WTC11 (cell line): ENCODE measurements at regions not wholly inside any gene's neighbourhood (a gene's known extent, or its start where the extent isn't known, plus 50 kb on each side); places are given as distances from the start of the nearest gene placed in this dataset.

Experiments
- ATAC-seq: fragments of 200-7000 bp; cut with Tn5 transposase; 2 replicates; pipeline ENCODE4 v1.10.0; 2021; ENCODE audit warnings: mild to moderate bottlenecking, moderate library complexity
- CTCF ChIA-PET: fragments of 300-600 bp; sonication (Branson Sonifier 250); formaldehyde crosslinking; loops from one replicate; lab custom pipeline; 2021; ENCODE audit warnings: antibody characterized with exemption; lab: Charles Lee
- POLR2A ChIA-PET: fragments of 350-600 bp; sonication (Branson Sonifier 250); formaldehyde crosslinking; loops from one replicate; lab custom pipeline; 2021; ENCODE audit warnings: antibody characterized with exemption; lab: Charles Lee
- DNase-seq: peaks from one replicate; pipeline ENCODE4 v3.0.0; 2021; ENCODE audit warnings: low spot score
- H3K27ac Mint-ChIP-seq: 2 replicates; pipeline ENCODE4 v1.8.0; 2021; ENCODE audit warnings: mixed read lengths
- H3K27me3 Mint-ChIP-seq: 2 replicates; pipeline ENCODE4 v1.8.0; 2021; ENCODE audit warnings: low read depth, mild to moderate bottlenecking, moderate library complexity, mixed read lengths
- H3K36me3 Mint-ChIP-seq: 2 replicates; pipeline ENCODE4 v1.8.0; 2021; ENCODE audit warnings: mixed read lengths
- H3K4me1 Mint-ChIP-seq: 2 replicates; pipeline ENCODE4 v1.8.0; 2022; ENCODE audit warnings: mixed read lengths
- H3K4me3 Mint-ChIP-seq: 2 replicates; pipeline ENCODE4 v1.8.0; 2021; ENCODE audit warnings: mild to moderate bottlenecking, moderate library complexity, mixed read lengths
- H3K9me3 Mint-ChIP-seq: 2 replicates; pipeline ENCODE4 v1.8.0; 2021; ENCODE audit warnings: mixed read lengths
- CBFB ChIP-seq: sonication (generic); formaldehyde crosslinking; IDR thresholded peaks from 2 replicates; pipeline ENCODE4 v1.8.1; 2022; ENCODE audit warnings: mild to moderate bottlenecking, low read depth, missing genetic modification reagents
- ESRRA ChIP-seq: sonication (generic); formaldehyde crosslinking; IDR thresholded peaks from 2 replicates; pipeline ENCODE4 v1.8.1; 2022; ENCODE audit warnings: mild to moderate bottlenecking, missing genetic modification reagents, borderline replicate concordance
- FOXP4 ChIP-seq: sonication (generic); formaldehyde crosslinking; IDR thresholded peaks from 2 replicates; pipeline ENCODE4 v1.8.0; 2022; ENCODE audit warnings: mild to moderate bottlenecking, missing genetic modification reagents
- IRF1 ChIP-seq: sonication (generic); formaldehyde crosslinking; IDR thresholded peaks from 2 replicates; pipeline ENCODE4 v1.8.0; 2023; ENCODE audit warnings: missing genetic modification reagents
- JAZF1 ChIP-seq: fragments of 250-450 bp; sonication (Bioruptor Pico); IDR thresholded peaks from 2 replicates; pipeline ENCODE4 v1.9.0; 2021; ENCODE audit warnings: moderate library complexity, mild to moderate bottlenecking, inconsistent platforms
- JUN ChIP-seq: sonication (generic); formaldehyde crosslinking; IDR thresholded peaks from 2 replicates; pipeline ENCODE4 v1.8.0; 2023; ENCODE audit warnings: mild to moderate bottlenecking, missing genetic modification reagents
- MXD4 ChIP-seq: fragments of 250-450 bp; sonication (Bioruptor Pico); IDR thresholded peaks from 2 replicates; pipeline ENCODE4 v1.8.0; 2021; ENCODE audit warnings: mild to moderate bottlenecking, moderate library complexity, borderline replicate concordance
- NFYB ChIP-seq: sonication (generic); formaldehyde crosslinking; conservative IDR thresholded peaks from 2 replicates; pipeline ENCODE4 v1.8.0; 2022; ENCODE audit warnings: low read depth, missing genetic modification reagents
- OVOL2 ChIP-seq: fragments of 250-450 bp; sonication (Bioruptor Pico); IDR thresholded peaks from 2 replicates; pipeline ENCODE4 v1.9.0; 2021; ENCODE audit warnings: mild to moderate bottlenecking, borderline replicate concordance
- SMAD4 ChIP-seq: sonication (generic); formaldehyde crosslinking; IDR thresholded peaks from 2 replicates; pipeline ENCODE4 v1.8.0; 2022; ENCODE audit warnings: mild to moderate bottlenecking, missing genetic modification reagents
- ZNF138 ChIP-seq: sonication (generic); formaldehyde crosslinking; conservative IDR thresholded peaks from 2 replicates; pipeline ENCODE4 v1.8.1; 2022; ENCODE audit warnings: mild to moderate bottlenecking, moderate library complexity, missing genetic modification reagents
- ZNF317 ChIP-seq: sonication (generic); formaldehyde crosslinking; IDR thresholded peaks from 2 replicates; pipeline ENCODE4 v1.8.1; 2023; ENCODE audit warnings: low read depth, mild to moderate bottlenecking, moderate library complexity, missing genetic modification reagents, borderline replicate concordance
- ZNF396 ChIP-seq: fragments of 250-450 bp; sonication (Bioruptor Pico); IDR thresholded peaks from 2 replicates; pipeline ENCODE4 v1.8.0; 2021; ENCODE audit warnings: mild to moderate bottlenecking, moderate library complexity, borderline replicate concordance
- ZNF416 ChIP-seq: fragments of 250-450 bp; sonication (Bioruptor Pico); IDR thresholded peaks from 2 replicates; pipeline ENCODE4 v1.9.0; 2021; ENCODE audit warnings: mild to moderate bottlenecking, inconsistent platforms
- ZSCAN18 ChIP-seq: fragments of 250-450 bp; sonication (Bioruptor Pico); IDR thresholded peaks from 2 replicates; pipeline ENCODE4 v2.1.2; 2022; ENCODE audit warnings: mild to moderate bottlenecking, moderate library complexity
- TF ChIP-seq, protein P1 (sequence below): sonication (generic); formaldehyde crosslinking; IDR thresholded peaks from 2 replicates; pipeline ENCODE4 v1.8.1; 2022; ENCODE audit warnings: mild to moderate bottlenecking, missing genetic modification reagents, moderate library complexity, borderline replicate concordance
- TF ChIP-seq, protein P2 (sequence below): sonication (generic); formaldehyde crosslinking; IDR thresholded peaks from 2 replicates; pipeline ENCODE4 v1.8.1; 2023; ENCODE audit warnings: mild to moderate bottlenecking, missing genetic modification reagents, moderate library complexity
- TF ChIP-seq, protein P3 (sequence below): fragments of 200-600 bp; IDR thresholded peaks from 2 replicates; pipeline ENCODE4 v1.8.0; 2022; ENCODE audit warnings: antibody characterized with exemption

DNA sequence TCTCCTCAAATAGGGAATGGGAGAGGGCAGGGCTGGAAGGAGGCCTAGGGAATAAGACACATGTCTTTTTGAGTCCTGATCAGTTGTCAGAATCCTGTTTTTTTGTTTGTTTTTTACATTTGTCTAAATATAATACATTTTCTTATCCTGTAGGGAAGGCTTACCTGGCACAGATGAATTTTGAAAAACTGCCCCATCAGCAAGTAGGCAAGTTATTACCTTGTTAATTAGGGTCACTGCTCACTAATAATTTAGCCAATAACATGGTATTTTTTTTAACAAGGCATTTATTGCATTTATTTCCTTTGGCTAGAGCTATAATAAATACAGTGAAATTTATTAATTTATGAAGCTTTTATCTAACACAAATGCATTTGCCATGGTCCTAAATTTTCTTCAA lies 423.2 kb upstream of the ONECUT1 start:
- POLR2A ChIA-PET = no interaction called here
- H3K36me3 Mint-ChIP-seq = no peaks in the 10 kb centered on the region
- peaks cover 4% of the 10 kb centered on the region; the same call in 1 of the 2 replicates for H3K27me3 Mint-ChIP-seq
- CTCF ChIA-PET = no interaction called here
- no peak for DNase-seq
- no peak overlapping the region for H3K4me3 Mint-ChIP-seq
- TF ChIP-seq, protein P1, sequence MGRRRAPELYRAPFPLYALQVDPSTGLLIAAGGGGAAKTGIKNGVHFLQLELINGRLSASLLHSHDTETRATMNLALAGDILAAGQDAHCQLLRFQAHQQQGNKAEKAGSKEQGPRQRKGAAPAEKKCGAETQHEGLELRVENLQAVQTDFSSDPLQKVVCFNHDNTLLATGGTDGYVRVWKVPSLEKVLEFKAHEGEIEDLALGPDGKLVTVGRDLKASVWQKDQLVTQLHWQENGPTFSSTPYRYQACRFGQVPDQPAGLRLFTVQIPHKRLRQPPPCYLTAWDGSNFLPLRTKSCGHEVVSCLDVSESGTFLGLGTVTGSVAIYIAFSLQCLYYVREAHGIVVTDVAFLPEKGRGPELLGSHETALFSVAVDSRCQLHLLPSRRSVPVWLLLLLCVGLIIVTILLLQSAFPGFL (CRISPR knock-in tag) = no peak
- TF ChIP-seq MXD4 (CRISPR knock-in tag) (no peak), ZNF416 (CRISPR knock-in tag) (no peak), JUN (CRISPR knock-in tag) (no peak), SMAD4 (CRISPR knock-in tag) (no peak), ESRRA (CRISPR knock-in tag) (no peak), ZNF396 (CRISPR knock-in tag) (no peak), IRF1 (CRISPR knock-in tag) (no peak), ZSCAN18 (no peak), FOXP4 (CRISPR knock-in tag) (no peak), JAZF1 (CRISPR knock-in tag) (no peak), NFYB (CRISPR knock-in tag) (no peak), OVOL2 (CRISPR knock-in tag) (no peak), ZNF317 (CRISPR knock-in tag) (no peak), CBFB (CRISPR knock-in tag) (no peak)
- TF ChIP-seq, protein P2, sequence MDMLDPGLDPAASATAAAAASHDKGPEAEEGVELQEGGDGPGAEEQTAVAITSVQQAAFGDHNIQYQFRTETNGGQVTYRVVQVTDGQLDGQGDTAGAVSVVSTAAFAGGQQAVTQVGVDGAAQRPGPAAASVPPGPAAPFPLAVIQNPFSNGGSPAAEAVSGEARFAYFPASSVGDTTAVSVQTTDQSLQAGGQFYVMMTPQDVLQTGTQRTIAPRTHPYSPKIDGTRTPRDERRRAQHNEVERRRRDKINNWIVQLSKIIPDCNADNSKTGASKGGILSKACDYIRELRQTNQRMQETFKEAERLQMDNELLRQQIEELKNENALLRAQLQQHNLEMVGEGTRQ (CRISPR knock-in tag) = no peak
- peaks cover 10% of the 10 kb centered on the region for H3K4me1 Mint-ChIP-seq
- no peak overlapping the region for H3K27ac Mint-ChIP-seq
- no peak for ATAC-seq
- H3K9me3 Mint-ChIP-seq = no peaks in the 10 kb centered on the region

DNA sequence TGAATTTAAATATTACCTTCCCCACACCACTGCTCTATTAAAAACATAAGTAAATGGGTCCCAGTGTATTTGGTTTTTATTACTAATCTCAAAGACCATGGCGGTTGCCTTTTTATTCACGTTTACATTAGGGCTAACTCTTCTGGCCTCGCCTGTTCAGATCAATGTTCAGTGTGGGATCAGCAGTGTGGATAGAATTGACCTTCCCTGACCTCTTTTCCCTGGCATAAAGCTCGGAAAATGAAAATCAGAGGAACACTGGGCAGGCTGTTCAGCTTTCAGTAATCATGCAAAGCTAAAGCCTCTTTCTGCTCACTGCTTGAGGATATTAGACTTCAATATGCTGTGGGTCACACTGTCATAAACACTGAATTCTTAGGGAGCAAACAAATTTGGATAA lies 422.6 kb upstream of the ONECUT1 start:
- Mint-ChIP-seq H3K27ac (no peak overlapping the region), H3K27me3 (peaks cover 4% of the 10 kb centered on the region; the same call in 1 of the 2 replicates), H3K4me1 (peaks cover 10% of the 10 kb centered on the region), H3K36me3 (no peaks in the 10 kb centered on the region), H3K9me3 (no peaks in the 10 kb centered on the region), H3K4me3 (no peak overlapping the region)
- DNase-seq (no peak), ATAC-seq (no peak)
- TF ChIP-seq ZSCAN18 (no peak), ZNF138 (CRISPR knock-in tag) (no peak)
- TF ChIP-seq, protein P3, sequence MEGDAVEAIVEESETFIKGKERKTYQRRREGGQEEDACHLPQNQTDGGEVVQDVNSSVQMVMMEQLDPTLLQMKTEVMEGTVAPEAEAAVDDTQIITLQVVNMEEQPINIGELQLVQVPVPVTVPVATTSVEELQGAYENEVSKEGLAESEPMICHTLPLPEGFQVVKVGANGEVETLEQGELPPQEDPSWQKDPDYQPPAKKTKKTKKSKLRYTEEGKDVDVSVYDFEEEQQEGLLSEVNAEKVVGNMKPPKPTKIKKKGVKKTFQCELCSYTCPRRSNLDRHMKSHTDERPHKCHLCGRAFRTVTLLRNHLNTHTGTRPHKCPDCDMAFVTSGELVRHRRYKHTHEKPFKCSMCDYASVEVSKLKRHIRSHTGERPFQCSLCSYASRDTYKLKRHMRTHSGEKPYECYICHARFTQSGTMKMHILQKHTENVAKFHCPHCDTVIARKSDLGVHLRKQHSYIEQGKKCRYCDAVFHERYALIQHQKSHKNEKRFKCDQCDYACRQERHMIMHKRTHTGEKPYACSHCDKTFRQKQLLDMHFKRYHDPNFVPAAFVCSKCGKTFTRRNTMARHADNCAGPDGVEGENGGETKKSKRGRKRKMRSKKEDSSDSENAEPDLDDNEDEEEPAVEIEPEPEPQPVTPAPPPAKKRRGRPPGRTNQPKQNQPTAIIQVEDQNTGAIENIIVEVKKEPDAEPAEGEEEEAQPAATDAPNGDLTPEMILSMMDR = no peak
- ChIA-PET CTCF (no interaction called here), POLR2A (no interaction called here)
